GM12878 (cell line): ENCODE measurements at regions not wholly inside any gene's neighbourhood (a gene's known extent, or its start where the extent isn't known, plus 50 kb on each side); places are given as distances from the start of the nearest gene placed in this dataset.

Experiments used
- ATAC-seq: fragments of 200-7000 bp; cut with Tn5 transposase; 3 replicates; pipeline ENCODE4 v1.9.1; 2020; ENCODE audit warnings: mild to moderate bottlenecking, moderate library complexity
- BruUV-seq: library from RNA; stranded (reverse); fragments of 400-500 nt; replicated peaks from 2 replicates; lab custom pipeline; 2021; lab: Mats Ljungman, UMichigan
- CTCF ChIA-PET: fragments of 300-600 bp; sonication (Branson Sonifier 250); formaldehyde crosslinking; extraction: SDS; loops from one replicate; lab custom pipeline; 2021; ENCODE audit warnings: inconsistent platforms; lab: Yijun Ruan, JAX
- POLR2A ChIA-PET: fragments of 350-600 bp; formaldehyde crosslinking; extraction: SDS; loops from one replicate; lab custom pipeline; 2021; ENCODE audit warnings: inconsistent platforms; lab: Charles Lee
- RAD21 ChIA-PET: fragments of 300-600 bp; sonication (Branson Sonifier 250); formaldehyde crosslinking; loops from one replicate; lab custom pipeline; 2023; ENCODE audit warnings: antibody characterized with exemption; ENCODE audit not compliant: unreplicated experiment; lab: Charles Lee
- SMC1A ChIA-PET: fragments of 300-600 bp; sonication (Branson Sonifier 250); formaldehyde crosslinking; loops from one replicate; lab custom pipeline; 2023; ENCODE audit not compliant: unreplicated experiment, uncharacterized antibody; lab: Charles Lee
- DNase-seq: peaks from one replicate; pipeline ENCODE4 v3.0.0-alpha.2; 2011; ENCODE audit warnings: low read depth, low spot score
- FAIRE-seq: peaks from 3 replicates; lab custom pipeline; 2011; peaks lifted over from hg19 to GRCh38; lab: Jason Lieb, UNC
- H2AFZ ChIP-seq: 2 replicates; pipeline ENCODE4 v1.6.0; 2011; ENCODE audit warnings: low read depth, low read length, control low read depth; ENCODE audit not compliant: control insufficient read depth
- H3K27ac ChIP-seq: 2 replicates; pipeline ENCODE4 v1.5.1; 2011; ENCODE audit warnings: control low read depth; ENCODE audit not compliant: control insufficient read depth, insufficient read depth
- H3K27me3 ChIP-seq, 2 experiments: replicated peaks in 1 of 2; 2 replicates each; pipeline versions ENCODE4 v1.6.0 to v1.6.1; 2011; ENCODE audit warnings: low read length in 1 of 2; ENCODE audit not compliant: control insufficient read depth in 2 of 2, insufficient read depth in 2 of 2
- H3K36me3 ChIP-seq, 2 experiments: 2 replicates each; pipeline ENCODE4 v1.5.1; 2011; ENCODE audit warnings: low read length in 1 of 2; ENCODE audit not compliant: control insufficient read depth in 2 of 2, insufficient read depth in 2 of 2
- H3K4me1 ChIP-seq: 2 replicates; pipeline ENCODE4 v1.6.1; 2011; ENCODE audit warnings: mild to moderate bottlenecking, low read length, moderate library complexity, mixed read lengths; ENCODE audit not compliant: control insufficient read depth, insufficient read depth
- H3K4me2 ChIP-seq: 2 replicates; pipeline ENCODE4 v1.6.0; 2011; ENCODE audit warnings: control low read depth; ENCODE audit not compliant: control insufficient read depth, insufficient read depth
- H3K4me3 ChIP-seq: fragments of 200-600 bp; sonication (generic); 2 replicates; pipeline ENCODE4 v1.5.1; 2016
- H3K79me2 ChIP-seq: 2 replicates; pipeline ENCODE4 v1.6.0; 2011; ENCODE audit warnings: low read length; ENCODE audit not compliant: control insufficient read depth, insufficient read depth
- H3K9ac ChIP-seq: 2 replicates; pipeline ENCODE4 v1.8.0; 2011; ENCODE audit warnings: low read length, control low read depth, mixed read lengths; ENCODE audit not compliant: control insufficient read depth, insufficient read depth
- H3K9me3 ChIP-seq: replicated peaks from 3 replicates; pipeline ENCODE4 v1.5.1; 2011; ENCODE audit warnings: mild to moderate bottlenecking, low read length; ENCODE audit not compliant: control insufficient read depth, insufficient read depth
- H4K20me1 ChIP-seq: 2 replicates; pipeline ENCODE4 v1.6.0; 2011; ENCODE audit not compliant: control insufficient read depth, insufficient read depth
- ESRRA ChIP-seq: IDR thresholded peaks from 2 replicates; pipeline ENCODE4 v1.6.1; 2012; ENCODE audit warnings: mild to moderate bottlenecking, low read length, improper control_type of control experiment
- IRF4 ChIP-seq: IDR thresholded peaks from 2 replicates; pipeline ENCODE4 v1.6.1; 2011; ENCODE audit warnings: low read depth, low read length
- MEF2A ChIP-seq: IDR thresholded peaks from 2 replicates; pipeline ENCODE4 v1.6.1; 2011; ENCODE audit warnings: low read depth, mild to moderate bottlenecking, low read length, moderate library complexity; ENCODE audit not compliant: insufficient read depth
- MEF2B ChIP-seq: fragments of 450-650 bp; IDR thresholded peaks from 2 replicates; pipeline ENCODE4 v1.6.1; 2018; ENCODE audit warnings: mild to moderate bottlenecking, moderate library complexity; ENCODE audit not compliant: partially characterized antibody, poor library complexity, severe bottlenecking
- NFIC ChIP-seq: IDR thresholded peaks from 2 replicates; pipeline ENCODE4 v1.6.1; 2012; ENCODE audit warnings: low read depth, mild to moderate bottlenecking, inconsistent platforms, low read length, moderate library complexity
- RBBP5 ChIP-seq: fragments of 200-600 bp; sonication (generic); conservative IDR thresholded peaks from 2 replicates; pipeline ENCODE4 v1.6.1; 2016
- RFX5 ChIP-seq: IDR thresholded peaks from 2 replicates; pipeline ENCODE4 v1.6.1; 2011; ENCODE audit warnings: low read depth, low read length, improper control_type of control experiment
- WGBS: methylation state at CpG from one replicate; pipeline ENCODE4 v1.1.6; 2016; ENCODE audit warnings: low lambda C conversion rate; ENCODE audit not compliant: insufficient replicate concordance, insufficient coverage; ENCODE audit errors: missing lambda C conversion rate; 5-methylcytosine and 5-hydroxymethylcytosine counted together
- in situ Hi-C: fragments of 300-500 bp; cut with MboI; formaldehyde crosslinking; loops from 9 replicates; pipeline ENCODE4 v1.14.3; 2018; ENCODE audit warnings: mixed read lengths
- intact Hi-C: fragments of 100-400 bp; cut with micrococcal nuclease; formaldehyde crosslinking; loops from one replicate; pipeline ENCODE4 v1.14.2; 2022; ENCODE audit not compliant: unreplicated experiment
- TF ChIP-seq, protein P1 (sequence below): fragments of 450-650 bp; IDR thresholded peaks from 2 replicates; pipeline ENCODE4 v1.6.1; 2016; ENCODE audit warnings: mild to moderate bottlenecking
- TF ChIP-seq, protein P2 (sequence below), 3 experiments: IDR thresholded peaks in 2 of 3; conservative IDR thresholded peaks in 1 of 3; 2 replicates each; pipeline ENCODE4 v1.5.1; 2011; ENCODE audit warnings: low read depth in 3 of 3, low read length in 3 of 3, mild to moderate bottlenecking in 3 of 3, control low read depth in 2 of 3, moderate library complexity in 2 of 3, inconsistent platforms in 1 of 3, mixed read lengths in 1 of 3; ENCODE audit not compliant: control insufficient read depth in 2 of 3, insufficient read depth in 1 of 3; ENCODE audit errors: extremely low read depth in 1 of 3
- TF ChIP-seq, protein P3 (sequence below): fragments of 450-650 bp; IDR thresholded peaks from 2 replicates; pipeline ENCODE4 v1.6.1; 2018; ENCODE audit warnings: borderline replicate concordance, mild to moderate bottlenecking; ENCODE audit not compliant: partially characterized antibody
- TF ChIP-seq, protein P4 (sequence below): fragments of 450-650 bp; IDR thresholded peaks from 2 replicates; pipeline ENCODE4 v1.6.1; 2016; ENCODE audit warnings: mild to moderate bottlenecking
- TF ChIP-seq, protein P5 (sequence below): fragments of 450-650 bp; IDR thresholded peaks from 2 replicates; pipeline ENCODE4 v1.6.1; 2017; ENCODE audit warnings: mild to moderate bottlenecking

DNA sequence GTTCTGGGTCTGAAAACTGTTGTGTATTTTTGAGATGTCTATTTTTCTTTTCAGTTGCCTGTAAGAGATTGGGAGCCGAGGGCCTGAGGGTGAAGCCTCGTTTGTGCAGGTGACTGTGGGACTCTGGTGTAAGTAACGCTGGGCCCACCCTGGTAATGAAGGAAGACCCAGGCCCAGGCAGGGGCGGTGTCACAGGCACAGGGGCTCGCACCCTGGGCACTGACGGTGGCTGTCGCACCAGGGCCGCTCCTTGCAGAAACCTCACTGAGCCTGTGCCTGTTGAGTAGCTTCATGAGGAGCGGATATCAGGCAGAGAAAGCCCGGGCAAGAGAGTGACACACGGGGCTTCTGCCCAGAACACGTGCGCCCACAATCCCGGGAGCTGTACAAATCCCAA, 541.4 kb downstream of the TRIML1 start:
- ChIA-PET RAD21 (no interaction called here), CTCF (no interaction called here), SMC1A (no interaction called here), POLR2A (no interaction called here)
- H3K4me3 ChIP-seq, result no peak overlapping the region
- intact Hi-C loops (no loop called here), in situ Hi-C loops (no loop called here)
- H3K27me3 ChIP-seq, result no peaks in the 10 kb centered on the region
- no peaks in the 10 kb centered on the region for H3K4me1 ChIP-seq
- no peaks in the 10 kb centered on the region for H4K20me1 ChIP-seq
- no peaks in the 10 kb centered on the region for H3K36me3 ChIP-seq
- FAIRE-seq (no peak), DNase-seq (no peak), ATAC-seq (no peak)
- no peaks in the 10 kb centered on the region for H3K79me2 ChIP-seq
- TF ChIP-seq RFX5 (no peak), NFIC (no peak), RBBP5 (no peak), ESRRA (no peak), IRF4 (no peak), MEF2A (no peak), MEF2B (no peak)
- TF ChIP-seq, protein P1, sequence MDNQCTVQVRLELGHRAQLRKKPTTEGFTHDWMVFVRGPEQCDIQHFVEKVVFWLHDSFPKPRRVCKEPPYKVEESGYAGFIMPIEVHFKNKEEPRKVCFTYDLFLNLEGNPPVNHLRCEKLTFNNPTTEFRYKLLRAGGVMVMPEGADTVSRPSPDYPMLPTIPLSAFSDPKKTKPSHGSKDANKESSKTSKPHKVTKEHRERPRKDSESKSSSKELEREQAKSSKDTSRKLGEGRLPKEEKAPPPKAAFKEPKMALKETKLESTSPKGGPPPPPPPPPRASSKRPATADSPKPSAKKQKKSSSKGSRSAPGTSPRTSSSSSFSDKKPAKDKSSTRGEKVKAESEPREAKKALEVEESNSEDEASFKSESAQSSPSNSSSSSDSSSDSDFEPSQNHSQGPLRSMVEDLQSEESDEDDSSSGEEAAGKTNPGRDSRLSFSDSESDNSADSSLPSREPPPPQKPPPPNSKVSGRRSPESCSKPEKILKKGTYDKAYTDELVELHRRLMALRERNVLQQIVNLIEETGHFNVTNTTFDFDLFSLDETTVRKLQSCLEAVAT, result no peak
- TF ChIP-seq, protein P2, sequence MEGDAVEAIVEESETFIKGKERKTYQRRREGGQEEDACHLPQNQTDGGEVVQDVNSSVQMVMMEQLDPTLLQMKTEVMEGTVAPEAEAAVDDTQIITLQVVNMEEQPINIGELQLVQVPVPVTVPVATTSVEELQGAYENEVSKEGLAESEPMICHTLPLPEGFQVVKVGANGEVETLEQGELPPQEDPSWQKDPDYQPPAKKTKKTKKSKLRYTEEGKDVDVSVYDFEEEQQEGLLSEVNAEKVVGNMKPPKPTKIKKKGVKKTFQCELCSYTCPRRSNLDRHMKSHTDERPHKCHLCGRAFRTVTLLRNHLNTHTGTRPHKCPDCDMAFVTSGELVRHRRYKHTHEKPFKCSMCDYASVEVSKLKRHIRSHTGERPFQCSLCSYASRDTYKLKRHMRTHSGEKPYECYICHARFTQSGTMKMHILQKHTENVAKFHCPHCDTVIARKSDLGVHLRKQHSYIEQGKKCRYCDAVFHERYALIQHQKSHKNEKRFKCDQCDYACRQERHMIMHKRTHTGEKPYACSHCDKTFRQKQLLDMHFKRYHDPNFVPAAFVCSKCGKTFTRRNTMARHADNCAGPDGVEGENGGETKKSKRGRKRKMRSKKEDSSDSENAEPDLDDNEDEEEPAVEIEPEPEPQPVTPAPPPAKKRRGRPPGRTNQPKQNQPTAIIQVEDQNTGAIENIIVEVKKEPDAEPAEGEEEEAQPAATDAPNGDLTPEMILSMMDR (IDR thresholded peaks at IDR 0.05 in 2 of 3, conservative IDR thresholded peaks at IDR 0.05 in 1 of 3; ENCODE audit: control insufficient read depth in 2 of 3, extremely low read depth in 1 of 3, insufficient read depth in 1 of 3, low read depth in 3 of 3, low read length in 3 of 3), result no peak
- TF ChIP-seq, protein P3, sequence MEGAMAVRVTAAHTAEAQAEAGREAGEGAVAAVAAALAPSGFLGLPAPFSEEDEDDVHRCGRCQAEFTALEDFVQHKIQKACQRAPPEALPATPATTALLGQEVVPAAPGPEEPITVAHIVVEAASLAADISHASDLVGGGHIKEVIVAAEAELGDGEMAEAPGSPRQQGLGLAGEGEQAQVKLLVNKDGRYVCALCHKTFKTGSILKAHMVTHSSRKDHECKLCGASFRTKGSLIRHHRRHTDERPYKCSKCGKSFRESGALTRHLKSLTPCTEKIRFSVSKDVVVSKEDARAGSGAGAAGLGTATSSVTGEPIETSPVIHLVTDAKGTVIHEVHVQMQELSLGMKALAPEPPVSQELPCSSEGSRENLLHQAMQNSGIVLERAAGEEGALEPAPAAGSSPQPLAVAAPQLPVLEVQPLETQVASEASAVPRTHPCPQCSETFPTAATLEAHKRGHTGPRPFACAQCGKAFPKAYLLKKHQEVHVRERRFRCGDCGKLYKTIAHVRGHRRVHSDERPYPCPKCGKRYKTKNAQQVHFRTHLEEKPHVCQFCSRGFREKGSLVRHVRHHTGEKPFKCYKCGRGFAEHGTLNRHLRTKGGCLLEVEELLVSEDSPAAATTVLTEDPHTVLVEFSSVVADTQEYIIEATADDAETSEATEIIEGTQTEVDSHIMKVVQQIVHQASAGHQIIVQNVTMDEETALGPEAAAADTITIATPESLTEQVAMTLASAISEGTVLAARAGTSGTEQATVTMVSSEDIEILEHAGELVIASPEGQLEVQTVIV, result no peak
- TF ChIP-seq, protein P4, sequence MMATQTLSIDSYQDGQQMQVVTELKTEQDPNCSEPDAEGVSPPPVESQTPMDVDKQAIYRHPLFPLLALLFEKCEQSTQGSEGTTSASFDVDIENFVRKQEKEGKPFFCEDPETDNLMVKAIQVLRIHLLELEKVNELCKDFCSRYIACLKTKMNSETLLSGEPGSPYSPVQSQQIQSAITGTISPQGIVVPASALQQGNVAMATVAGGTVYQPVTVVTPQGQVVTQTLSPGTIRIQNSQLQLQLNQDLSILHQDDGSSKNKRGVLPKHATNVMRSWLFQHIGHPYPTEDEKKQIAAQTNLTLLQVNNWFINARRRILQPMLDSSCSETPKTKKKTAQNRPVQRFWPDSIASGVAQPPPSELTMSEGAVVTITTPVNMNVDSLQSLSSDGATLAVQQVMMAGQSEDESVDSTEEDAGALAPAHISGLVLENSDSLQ, result no peak
- TF ChIP-seq, protein P5, sequence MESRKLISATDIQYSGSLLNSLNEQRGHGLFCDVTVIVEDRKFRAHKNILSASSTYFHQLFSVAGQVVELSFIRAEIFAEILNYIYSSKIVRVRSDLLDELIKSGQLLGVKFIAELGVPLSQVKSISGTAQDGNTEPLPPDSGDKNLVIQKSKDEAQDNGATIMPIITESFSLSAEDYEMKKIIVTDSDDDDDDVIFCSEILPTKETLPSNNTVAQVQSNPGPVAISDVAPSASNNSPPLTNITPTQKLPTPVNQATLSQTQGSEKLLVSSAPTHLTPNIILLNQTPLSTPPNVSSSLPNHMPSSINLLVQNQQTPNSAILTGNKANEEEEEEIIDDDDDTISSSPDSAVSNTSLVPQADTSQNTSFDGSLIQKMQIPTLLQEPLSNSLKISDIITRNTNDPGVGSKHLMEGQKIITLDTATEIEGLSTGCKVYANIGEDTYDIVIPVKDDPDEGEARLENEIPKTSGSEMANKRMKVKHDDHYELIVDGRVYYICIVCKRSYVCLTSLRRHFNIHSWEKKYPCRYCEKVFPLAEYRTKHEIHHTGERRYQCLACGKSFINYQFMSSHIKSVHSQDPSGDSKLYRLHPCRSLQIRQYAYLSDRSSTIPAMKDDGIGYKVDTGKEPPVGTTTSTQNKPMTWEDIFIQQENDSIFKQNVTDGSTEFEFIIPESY, result no peak
- no peak overlapping the region for H3K4me2 ChIP-seq
- H2AFZ ChIP-seq, result no peak overlapping the region
- no TSS peak for BruUV-seq
- no peak overlapping the region for H3K27ac ChIP-seq
- H3K9me3 ChIP-seq, result no peaks in the 10 kb centered on the region
- 46% methylated on average over 13 of the region's 14 CpGs for WGBS
- H3K9ac ChIP-seq, result no peak overlapping the region
